ENCODE measurements at regions not wholly inside any gene's neighbourhood (a gene's known extent, or its start where the extent isn't known, plus 50 kb on each side); places are given as distances from the start of the nearest gene placed in this dataset.

DNA sequence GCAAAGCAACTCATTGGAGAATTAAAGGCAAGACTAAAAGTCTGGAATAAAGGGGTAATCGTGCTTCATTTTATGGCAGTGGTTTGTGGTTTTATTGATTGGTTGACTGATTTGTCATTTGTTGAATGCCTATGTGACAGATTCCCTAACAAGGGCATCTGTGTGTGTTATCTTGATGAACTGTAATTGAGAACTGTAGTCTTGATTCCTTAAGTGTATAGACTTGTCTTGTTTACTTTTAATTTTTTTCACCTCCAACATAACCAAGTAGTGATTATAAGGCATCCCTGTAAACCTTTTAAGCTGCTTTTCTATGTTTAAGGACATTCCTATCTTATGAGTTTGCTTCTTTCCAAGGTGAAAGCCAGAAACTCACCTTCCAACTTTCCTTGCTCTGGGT is 216.0 kb upstream of the TAPT1 start:
- POLR2A ChIA-PET: no interaction called here
- no peak overlapping the region for H3K4me3 ChIP-seq (ENCODE audit: low read depth, low read length)
- H3K9me3 ChIP-seq (ENCODE audit: control insufficient read depth, insufficient read depth, low read length): no peaks in the 10 kb centered on the region
- no peak for TF ChIP-seq CTCF (IDR thresholded peaks at IDR 0.05; ENCODE audit: low read depth, low read length)
- no peak overlapping the region for H3K27ac ChIP-seq (ENCODE audit: low read depth, low read length)
- H3K27me3 ChIP-seq (ENCODE audit: control insufficient read depth, insufficient read depth, low read length): peaks cover 3% of the 10 kb centered on the region
- DNase-seq (ENCODE audit: low read depth, low spot score): no peak
- CTCF ChIA-PET: interaction anchor here (0.5 to 3.0 kb wide), 12 partner anchors 13 to 1030 kb away, joined by 3 to 37 read pairs (median 4); no protein-coding TSS in a partner anchor

- POLR2A ChIA-PET: no interaction called here
- H3K27ac ChIP-seq (ENCODE audit: low read depth, low read length): no peak overlapping the region
- no peak for DNase-seq (ENCODE audit: low read depth, low spot score)
- peaks cover 3% of the 10 kb centered on the region for H3K27me3 ChIP-seq (ENCODE audit: control insufficient read depth, insufficient read depth, low read length)
- H3K4me3 ChIP-seq (ENCODE audit: low read depth, low read length): no peak overlapping the region
- H3K9me3 ChIP-seq (ENCODE audit: control insufficient read depth, insufficient read depth, low read length): no peaks in the 10 kb centered on the region
- CTCF ChIA-PET: interaction anchor here (0.8 kb wide), 1 partner anchor 149 kb away, joined by 4 read pairs; no protein-coding TSS in a partner anchor
- TF ChIP-seq CTCF (IDR thresholded peaks at IDR 0.05; ENCODE audit: low read depth, low read length): no peak
Observed at GRCh38 chr4:16439768-16440167, 213.5 kb upstream of the TAPT1 start.

GRCh38 chr4:16438986-16439385 is 212.7 kb upstream of the TAPT1 start:
- no peak overlapping the region for H3K27ac ChIP-seq (ENCODE audit: low read depth, low read length)
- no peak for TF ChIP-seq CTCF (IDR thresholded peaks at IDR 0.05; ENCODE audit: low read depth, low read length)
- no peak overlapping the region for H3K4me3 ChIP-seq (ENCODE audit: low read depth, low read length)
- ChIA-PET POLR2A (interaction anchor here (0.6 kb wide), 1 partner anchor 289 kb away, joined by 3 read pairs; no protein-coding TSS in a partner anchor), CTCF (interaction anchor here (1.2 kb wide), 1 partner anchor 148 kb away, joined by 4 read pairs; no protein-coding TSS in a partner anchor)
- DNase-seq (ENCODE audit: low read depth, low spot score): no peak
- no peaks in the 10 kb centered on the region for H3K9me3 ChIP-seq (ENCODE audit: control insufficient read depth, insufficient read depth, low read length)
- H3K27me3 ChIP-seq (ENCODE audit: control insufficient read depth, insufficient read depth, low read length): peaks cover 3% of the 10 kb centered on the region

- H3K9me3 ChIP-seq (ENCODE audit: control insufficient read depth, insufficient read depth, low read length): no peaks in the 10 kb centered on the region
- ChIA-PET CTCF (interaction anchor here (0.9 to 1.2 kb wide), 2 partner anchors 147 to 436 kb away, joined by 3 to 4 read pairs; no protein-coding TSS in a partner anchor), POLR2A (no interaction called here)
- no peak overlapping the region for H3K4me3 ChIP-seq (ENCODE audit: low read depth, low read length)
- TF ChIP-seq CTCF (IDR thresholded peaks at IDR 0.05; ENCODE audit: low read depth, low read length): no peak
- no peak overlapping the region for H3K27ac ChIP-seq (ENCODE audit: low read depth, low read length)
- H3K27me3 ChIP-seq (ENCODE audit: control insufficient read depth, insufficient read depth, low read length): peaks cover 3% of the 10 kb centered on the region
- DNase-seq (ENCODE audit: low read depth, low spot score): no peak
Observed at GRCh38 chr4:16437836-16438235, 211.6 kb upstream of the TAPT1 start.

GRCh38 chr4:16431866-16432265 is 205.6 kb upstream of the TAPT1 start:
- H3K27ac ChIP-seq (ENCODE audit: low read depth, low read length): no peak overlapping the region
- no peak for TF ChIP-seq CTCF (IDR thresholded peaks at IDR 0.05; ENCODE audit: low read depth, low read length)
- CTCF ChIA-PET: interaction anchor here (1.3 kb wide), 1 partner anchor 12 kb away, joined by 6 read pairs; no protein-coding TSS in a partner anchor
- H3K27me3 ChIP-seq (ENCODE audit: control insufficient read depth, insufficient read depth, low read length): no peaks in the 10 kb centered on the region
- no peak overlapping the region for H3K4me3 ChIP-seq (ENCODE audit: low read depth, low read length)
- DNase-seq (ENCODE audit: low read depth, low spot score): no peak
- no peaks in the 10 kb centered on the region for H3K9me3 ChIP-seq (ENCODE audit: control insufficient read depth, insufficient read depth, low read length)
- POLR2A ChIA-PET: no interaction called here
